CD4-positive, alpha-beta T cell treated with Interleukin-17A for 4 hours (primary cell): ENCODE measurements at regions not wholly inside any gene's neighbourhood (a gene's known extent, or its start where the extent isn't known, plus 50 kb on each side); places are given as distances from the start of the nearest gene placed in this dataset.
"Not testable (repeated sequence)": the region's sequence is repeated elsewhere in the genome, so short reads cannot be mapped to it uniquely, and the experiment has no call there.

Experiments used
- DNase-seq: peaks from one replicate; pipeline ENCODE4 v3.0.0-alpha.2; 2020; ENCODE audit warnings: mixed read lengths

- no peak for DNase-seq
Observed at GRCh38 chr2:133624551-133624950, 56.3 kb upstream of the NCKAP5 start.

- no peak for DNase-seq
Observed at GRCh38 chr2:133627741-133628140, 59.5 kb upstream of the NCKAP5 start.

- no peak for DNase-seq
Observed at GRCh38 chr2:133633309-133633708, 65.0 kb upstream of the NCKAP5 start.

GRCh38 chr2:133633881-133634409 lies 65.7 kb upstream of the NCKAP5 start:
- DNase-seq: no peak

GRCh38 chr2:133635131-133635530 lies 66.9 kb upstream of the NCKAP5 start:
- no peak for DNase-seq

- no peak for DNase-seq
Observed at GRCh38 chr2:133636287-133636686, 68.0 kb upstream of the NCKAP5 start.

GRCh38 chr2:133640103-133640502 lies 71.8 kb upstream of the NCKAP5 start:
- DNase-seq: no peak

- no peak for DNase-seq
Observed at GRCh38 chr2:133641497-133641896, 73.2 kb upstream of the NCKAP5 start.

GRCh38 chr2:133641942-133642725 lies 73.9 kb upstream of the NCKAP5 start:
- DNase-seq: no peak

- DNase-seq: no peak
Observed at GRCh38 chr2:133642791-133643191, 74.5 kb upstream of the NCKAP5 start.

- no peak for DNase-seq
Observed at GRCh38 chr2:133643863-133644262, 75.6 kb upstream of the NCKAP5 start.

- no peak for DNase-seq
Observed at GRCh38 chr2:133644846-133645245, 76.6 kb upstream of the NCKAP5 start.

- DNase-seq: not testable (repeated sequence)
Observed at GRCh38 chr2:133647386-133647785, 79.1 kb upstream of the NCKAP5 start.

GRCh38 chr2:133651861-133652260 lies 83.6 kb upstream of the NCKAP5 start:
- no peak for DNase-seq

- no peak for DNase-seq
Observed at GRCh38 chr2:133652398-133652797, 84.1 kb upstream of the NCKAP5 start.

GRCh38 chr2:133653056-133653455 lies 84.8 kb upstream of the NCKAP5 start:
- DNase-seq: no peak

- DNase-seq: no peak
Observed at GRCh38 chr2:133654949-133655348, 86.7 kb upstream of the NCKAP5 start.

- DNase-seq: no peak
Observed at GRCh38 chr2:133655610-133656009, 87.3 kb upstream of the NCKAP5 start.

- DNase-seq: no peak
Observed at GRCh38 chr2:133657591-133657990, 89.3 kb upstream of the NCKAP5 start.

- no peak for DNase-seq
Observed at GRCh38 chr2:133658020-133658903, 90.0 kb upstream of the NCKAP5 start.

- DNase-seq: no peak
Observed at GRCh38 chr2:133660510-133660909, 92.2 kb upstream of the NCKAP5 start.

- no peak for DNase-seq
Observed at GRCh38 chr2:133661392-133661791, 93.1 kb upstream of the NCKAP5 start.

- no peak for DNase-seq
Observed at GRCh38 chr2:133666621-133667020, 98.4 kb upstream of the NCKAP5 start.

GRCh38 chr2:133667085-133667484 lies 98.8 kb upstream of the NCKAP5 start:
- no peak for DNase-seq
